OCI-LY7 (cell line): ENCODE measurements at regions not wholly inside any gene's neighbourhood (a gene's known extent, or its start where the extent isn't known, plus 50 kb on each side); places are given as distances from the start of the nearest gene placed in this dataset.

Experiments
- CTCF ChIP-seq: fragments of 200-600 bp; sonication (generic); conservative IDR thresholded peaks from 2 replicates; pipeline ENCODE4 v1.5.1; 2014; ENCODE audit warnings: mild to moderate bottlenecking, antibody characterized with exemption, low read length, moderate library complexity, mixed read lengths
- EZH2phosphoT487 ChIP-seq: fragments of 200-600 bp; sonication (generic); IDR thresholded peaks from 2 replicates; pipeline ENCODE4 v1.6.1; 2018; ENCODE audit warnings: low read depth, borderline replicate concordance, mild to moderate bottlenecking, mixed run types, antibody characterized with exemption, low read length, moderate library complexity, mixed read lengths

DNA sequence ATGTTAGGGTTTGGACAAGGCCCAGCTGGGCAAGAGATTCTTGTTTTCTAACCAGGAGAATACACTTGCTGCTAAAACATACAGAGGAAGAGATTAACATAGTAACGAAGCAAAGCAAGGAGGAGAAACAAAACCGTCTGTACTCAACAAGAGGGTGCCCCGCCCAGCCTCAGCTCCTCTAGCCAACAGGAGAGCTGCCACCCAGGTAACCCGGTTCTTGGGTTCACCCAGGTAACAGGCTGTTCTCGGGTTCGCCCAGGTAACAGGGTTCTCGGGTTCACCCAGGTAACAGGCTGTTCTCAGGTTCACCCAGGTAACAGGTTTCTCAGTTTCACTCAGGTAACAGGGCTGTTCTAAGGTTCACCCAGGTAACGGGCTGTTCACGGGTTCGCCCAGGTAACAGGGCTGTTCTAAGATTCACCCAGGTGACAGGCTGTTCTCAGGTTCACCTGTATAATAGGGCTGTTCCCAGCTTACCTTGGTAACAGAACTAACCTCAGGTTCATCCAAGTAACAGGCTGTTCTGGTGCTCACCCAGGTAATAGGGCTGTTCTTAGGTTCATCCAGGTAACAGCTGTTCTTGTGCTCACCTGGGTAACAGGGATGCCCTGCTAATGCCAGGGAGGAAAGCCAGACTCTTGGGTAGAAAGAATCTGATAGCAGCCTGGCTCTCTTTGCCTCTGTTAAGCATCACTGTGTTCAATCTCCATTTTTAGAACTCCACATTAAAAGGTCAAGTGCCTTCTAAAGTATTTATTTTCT lies 271.6 kb downstream of the SYK start:
- TF ChIP-seq CTCF (no peak), EZH2phosphoT487 (no peak)
